KMS-11 (cell line): ENCODE measurements at regions not wholly inside any gene's neighbourhood (a gene's known extent, or its start where the extent isn't known, plus 50 kb on each side); places are given as distances from the start of the nearest gene placed in this dataset.

Source experiments
- H2AFZ ChIP-seq: fragments of 200-600 bp; sonication (generic); 2 replicates; pipeline ENCODE4 v1.6.1; 2016; ENCODE audit warnings: antibody characterized with exemption, mixed run types, low read depth
- H3K27ac ChIP-seq: fragments of 200-600 bp; sonication (generic); 2 replicates; pipeline ENCODE4 v1.6.1; 2016; ENCODE audit warnings: mild to moderate bottlenecking, mixed run types
- H3K27me3 ChIP-seq: fragments of 200-600 bp; sonication (generic); 2 replicates; pipeline ENCODE4 v1.6.1; 2017; ENCODE audit warnings: mild to moderate bottlenecking, low read depth, mixed run types, moderate library complexity; ENCODE audit not compliant: insufficient read depth
- H3K36me3 ChIP-seq: fragments of 200-600 bp; sonication (generic); 2 replicates; pipeline ENCODE4 v1.6.1; 2017; ENCODE audit warnings: mild to moderate bottlenecking, mixed run types; ENCODE audit not compliant: insufficient read depth
- H3K4me1 ChIP-seq: fragments of 200-600 bp; sonication (generic); 2 replicates; pipeline ENCODE4 v1.6.1; 2016; ENCODE audit warnings: mild to moderate bottlenecking, low read depth, mixed run types; ENCODE audit not compliant: poor library complexity, severe bottlenecking
- H3K4me2 ChIP-seq: fragments of 200-600 bp; sonication (generic); 2 replicates; pipeline ENCODE4 v1.7.0; 2016; ENCODE audit warnings: mild to moderate bottlenecking, mixed run types
- H3K4me3 ChIP-seq: fragments of 200-600 bp; sonication (generic); IDR thresholded peaks from 2 replicates; pipeline ENCODE4 v1.6.1; 2017; ENCODE audit warnings: low read depth, low read length, mixed read lengths; ENCODE audit not compliant: insufficient read depth
- H3K79me2 ChIP-seq: fragments of 200-600 bp; sonication (generic); 2 replicates; pipeline ENCODE4 v1.6.1; 2016; ENCODE audit warnings: low read depth, mixed run types; ENCODE audit not compliant: insufficient read depth
- H3K9ac ChIP-seq: fragments of 200-600 bp; sonication (generic); 2 replicates; pipeline ENCODE4 v1.6.1; 2016; ENCODE audit warnings: mild to moderate bottlenecking, mixed run types
- H4K20me1 ChIP-seq: fragments of 200-600 bp; sonication (generic); 2 replicates; pipeline ENCODE4 v1.6.1; 2016; ENCODE audit warnings: mild to moderate bottlenecking, mixed run types; ENCODE audit not compliant: insufficient read depth
- TF ChIP-seq, protein P1 (sequence below): fragments of 200-600 bp; sonication (generic); conservative IDR thresholded peaks from 2 replicates; pipeline ENCODE4 v1.6.1; 2017; ENCODE audit warnings: low read depth, mild to moderate bottlenecking, antibody characterized with exemption, low read length, moderate library complexity, mixed read lengths

DNA sequence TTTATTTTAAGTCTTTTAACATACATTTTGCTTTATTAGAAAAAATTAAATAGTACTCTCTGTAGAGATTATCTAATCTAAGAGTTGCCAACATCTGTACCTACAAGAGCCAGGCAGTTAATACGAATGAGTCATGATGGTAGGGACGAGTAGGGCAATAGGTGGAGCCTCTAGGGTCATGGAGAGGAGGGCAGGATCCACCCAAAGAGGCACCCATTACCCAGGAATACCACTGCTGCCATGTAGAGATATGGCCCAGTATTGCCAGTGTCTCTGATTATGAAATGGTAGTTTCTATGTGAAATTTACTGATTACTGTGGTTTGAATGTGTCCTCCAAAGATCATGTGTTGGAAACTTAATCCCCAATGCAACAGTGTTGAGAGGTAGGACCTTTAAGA is 170.4 kb downstream of the PIK3R1 start:
- no peaks in the 10 kb centered on the region for H3K27me3 ChIP-seq
- TF ChIP-seq, protein P1, sequence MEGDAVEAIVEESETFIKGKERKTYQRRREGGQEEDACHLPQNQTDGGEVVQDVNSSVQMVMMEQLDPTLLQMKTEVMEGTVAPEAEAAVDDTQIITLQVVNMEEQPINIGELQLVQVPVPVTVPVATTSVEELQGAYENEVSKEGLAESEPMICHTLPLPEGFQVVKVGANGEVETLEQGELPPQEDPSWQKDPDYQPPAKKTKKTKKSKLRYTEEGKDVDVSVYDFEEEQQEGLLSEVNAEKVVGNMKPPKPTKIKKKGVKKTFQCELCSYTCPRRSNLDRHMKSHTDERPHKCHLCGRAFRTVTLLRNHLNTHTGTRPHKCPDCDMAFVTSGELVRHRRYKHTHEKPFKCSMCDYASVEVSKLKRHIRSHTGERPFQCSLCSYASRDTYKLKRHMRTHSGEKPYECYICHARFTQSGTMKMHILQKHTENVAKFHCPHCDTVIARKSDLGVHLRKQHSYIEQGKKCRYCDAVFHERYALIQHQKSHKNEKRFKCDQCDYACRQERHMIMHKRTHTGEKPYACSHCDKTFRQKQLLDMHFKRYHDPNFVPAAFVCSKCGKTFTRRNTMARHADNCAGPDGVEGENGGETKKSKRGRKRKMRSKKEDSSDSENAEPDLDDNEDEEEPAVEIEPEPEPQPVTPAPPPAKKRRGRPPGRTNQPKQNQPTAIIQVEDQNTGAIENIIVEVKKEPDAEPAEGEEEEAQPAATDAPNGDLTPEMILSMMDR: no peak
- H3K9ac ChIP-seq: no peak overlapping the region
- no peak overlapping the region for H3K4me2 ChIP-seq
- H3K79me2 ChIP-seq: no peaks in the 10 kb centered on the region
- H3K36me3 ChIP-seq: no peaks in the 10 kb centered on the region
- H3K4me3 ChIP-seq: no peak overlapping the region
- H2AFZ ChIP-seq: no peak overlapping the region
- no peak overlapping the region for H3K27ac ChIP-seq
- no peaks in the 10 kb centered on the region for H3K4me1 ChIP-seq
- no peaks in the 10 kb centered on the region for H4K20me1 ChIP-seq

DNA sequence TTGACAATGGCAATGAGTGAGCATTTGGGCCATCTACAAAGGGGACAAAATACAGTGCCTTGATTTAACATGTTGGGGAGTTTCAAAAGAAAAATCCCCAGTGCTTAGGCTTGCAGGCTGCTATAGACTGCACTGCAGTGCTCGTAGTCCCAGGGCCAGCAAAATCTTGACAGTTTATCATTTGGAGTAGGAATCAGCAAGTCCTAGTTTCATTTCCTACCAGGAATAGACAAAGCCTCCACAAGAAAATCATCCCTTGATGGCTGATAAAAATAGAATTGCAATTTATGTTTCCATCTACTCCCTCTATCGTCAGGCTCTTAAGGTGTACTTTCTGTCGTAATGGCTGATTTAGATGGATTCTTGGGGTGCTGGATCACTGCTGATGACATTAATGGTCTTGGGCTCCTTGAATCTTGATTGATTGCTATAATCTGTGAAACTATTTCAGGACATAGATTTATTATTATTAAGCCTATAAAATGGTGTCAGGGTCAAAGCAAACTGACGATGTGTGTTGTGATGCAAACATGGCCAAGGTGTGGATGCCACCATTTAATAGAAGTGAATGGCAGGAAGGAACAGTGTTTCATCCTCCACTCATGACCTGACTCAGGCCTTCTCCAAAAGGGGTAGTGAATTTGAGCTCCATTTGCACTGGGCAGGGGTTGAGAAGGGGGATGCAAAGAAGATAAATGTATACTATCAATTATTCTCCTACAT is 171.7 kb downstream of the PIK3R1 start:
- Histone ChIP-seq H3K4me3 (no peak overlapping the region), H3K27ac (no peak overlapping the region), H3K79me2 (no peaks in the 10 kb centered on the region), H3K36me3 (no peaks in the 10 kb centered on the region), H2AFZ (no peak overlapping the region), H3K9ac (no peak overlapping the region), H3K4me2 (no peak overlapping the region), H3K27me3 (no peaks in the 10 kb centered on the region), H4K20me1 (no peaks in the 10 kb centered on the region), H3K4me1 (no peaks in the 10 kb centered on the region)
- TF ChIP-seq, protein P1: no peak

DNA sequence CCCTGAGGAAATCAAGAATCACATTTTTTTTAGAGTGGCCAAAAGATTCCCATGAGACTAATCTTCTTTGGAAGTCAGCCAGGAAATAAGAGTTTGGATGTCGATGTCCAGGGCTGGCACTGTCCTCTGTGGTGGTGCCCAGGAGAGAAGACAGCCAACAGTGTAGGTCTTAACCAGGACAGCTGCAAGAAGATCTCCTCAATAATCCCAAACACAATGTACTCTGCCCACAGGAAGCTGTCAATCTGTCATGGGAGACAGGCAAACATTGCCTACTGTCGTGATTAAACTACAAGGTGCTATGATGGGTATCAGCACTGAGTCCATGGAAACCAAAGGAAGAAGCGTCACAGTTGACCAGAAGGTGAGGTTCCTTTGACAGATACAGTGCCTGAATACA is 174.1 kb downstream of the PIK3R1 start:
- no peak overlapping the region for H2AFZ ChIP-seq

DNA sequence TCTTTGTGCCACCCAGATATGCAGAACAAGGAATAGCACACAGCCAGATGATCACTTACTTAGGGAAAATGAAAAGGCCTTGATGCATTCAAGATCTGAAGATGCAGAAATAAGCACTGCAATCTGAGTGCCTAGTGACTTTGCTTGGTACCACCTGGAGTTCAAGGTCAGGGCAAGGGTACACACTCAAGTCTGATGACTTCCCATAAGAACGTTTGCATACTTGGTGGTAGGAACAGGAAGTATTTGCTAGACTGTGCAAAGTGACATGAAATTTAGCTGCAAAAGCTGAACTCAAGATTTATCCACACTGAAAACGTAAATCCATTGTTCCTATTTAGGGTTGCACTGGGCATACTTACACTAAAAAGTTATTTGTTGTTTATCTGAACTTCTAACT is 177.1 kb downstream of the PIK3R1 start:
- Histone ChIP-seq H3K9ac (no peak overlapping the region), H3K27ac (no peak overlapping the region), H3K4me1 (no peaks in the 10 kb centered on the region), H2AFZ (no peak overlapping the region), H4K20me1 (no peaks in the 10 kb centered on the region), H3K36me3 (no peaks in the 10 kb centered on the region), H3K79me2 (no peaks in the 10 kb centered on the region), H3K4me3 (no peak overlapping the region), H3K27me3 (no peaks in the 10 kb centered on the region), H3K4me2 (no peak overlapping the region)
- TF ChIP-seq, protein P1: no peak

More for the DNA sequence above, 174.1 kb downstream of the PIK3R1 start:
- Histone ChIP-seq H3K4me1 (no peaks in the 10 kb centered on the region), H3K79me2 (no peaks in the 10 kb centered on the region), H4K20me1 (no peaks in the 10 kb centered on the region), H3K27ac (no peak overlapping the region), H3K27me3 (no peaks in the 10 kb centered on the region), H3K36me3 (no peaks in the 10 kb centered on the region), H3K4me2 (no peak overlapping the region), H3K4me3 (no peak overlapping the region), H3K9ac (no peak overlapping the region)
- TF ChIP-seq, protein P1: no peak
